ENCODE measurements at regions not wholly inside any gene's neighbourhood (a gene's known extent, or its start where the extent isn't known, plus 50 kb on each side); places are given as distances from the start of the nearest gene placed in this dataset.
A peak's percentile ranks its signal among the peaks of the same experiment; 100 is the strongest.

DNA sequence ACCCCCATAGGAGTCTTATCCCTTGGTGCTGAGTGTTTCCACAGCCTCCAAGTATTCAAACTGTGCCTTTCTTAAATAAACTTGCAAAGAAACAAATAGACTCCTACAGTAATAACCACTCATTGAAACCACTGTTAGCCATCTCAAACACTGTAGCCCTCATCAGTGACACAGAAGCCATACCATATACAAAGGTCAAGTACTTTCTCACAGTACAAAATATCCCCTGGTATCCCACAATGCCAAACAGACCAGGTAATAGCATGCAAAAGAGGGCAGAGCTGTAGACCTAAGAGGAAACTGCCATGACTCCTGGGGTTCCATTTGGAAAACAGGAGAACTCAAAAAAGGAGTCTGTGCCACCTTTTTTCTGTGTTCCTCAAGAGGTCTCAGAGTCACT lies 173.8 kb upstream of the PPP1R2C start:
- Histone ChIP-seq H3K4me3 (ENCODE audit: low read length) (no peak overlapping the region), H2AFZ (ENCODE audit: low read length) (no peak overlapping the region), H3K79me2 (ENCODE audit: low read length) (no peaks in the 10 kb centered on the region), H3K9ac (ENCODE audit: low read length) (no peak overlapping the region), H3K9me2 (replicated peaks; ENCODE audit: insufficient read depth, low read length) (no peaks in the 10 kb centered on the region), H3K27ac (ENCODE audit: low read length) (no peak overlapping the region), H3K9me3 (ENCODE audit: low read length) (peaks cover 15% of the 10 kb centered on the region), H3K36me3 (ENCODE audit: insufficient read depth, low read length) (no peaks in the 10 kb centered on the region), H4K20me1 (ENCODE audit: insufficient read depth, low read depth, low read length) (no peaks in the 10 kb centered on the region), H3K4me2 (ENCODE audit: low read depth, low read length, poor library complexity, severe bottlenecking) (no peak overlapping the region), H3K27me3 (ENCODE audit: low read length) (no peaks in the 10 kb centered on the region), H3K4me1 (ENCODE audit: low read length) (peaks cover 5% of the 10 kb centered on the region)
- no peak for DNase-seq

DNA sequence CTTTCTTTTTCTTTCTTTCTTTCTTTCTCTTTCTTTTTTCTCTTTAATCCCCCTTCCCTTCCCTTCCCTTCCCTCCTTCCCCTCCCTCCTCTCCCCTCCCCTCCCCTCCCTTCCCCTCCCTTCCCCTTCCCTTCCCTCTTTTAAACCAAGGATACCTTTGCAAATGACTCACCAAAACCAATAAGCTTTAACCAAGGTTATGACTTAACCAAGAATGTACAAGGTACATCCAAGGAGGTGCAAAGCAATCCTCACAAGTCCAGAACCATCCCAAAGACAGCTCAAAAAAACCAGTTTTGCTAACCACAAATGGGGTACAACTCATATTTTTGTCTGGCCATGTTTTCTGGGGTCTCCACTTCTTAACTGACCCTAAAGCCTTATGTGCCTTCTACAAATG lies 174.7 kb upstream of the PPP1R2C start:
- Histone ChIP-seq H3K36me3 (ENCODE audit: insufficient read depth, low read length) (no peaks in the 10 kb centered on the region), H2AFZ (ENCODE audit: low read length) (no peak overlapping the region), H3K9ac (ENCODE audit: low read length) (no peak overlapping the region), H3K9me3 (ENCODE audit: low read length) (peaks cover 10% of the 10 kb centered on the region), H3K4me1 (ENCODE audit: low read length) (peaks cover 5% of the 10 kb centered on the region), H3K4me3 (ENCODE audit: low read length) (no peak overlapping the region), H4K20me1 (ENCODE audit: insufficient read depth, low read depth, low read length) (no peaks in the 10 kb centered on the region), H3K9me2 (replicated peaks; ENCODE audit: insufficient read depth, low read length) (no peaks in the 10 kb centered on the region), H3K79me2 (ENCODE audit: low read length) (no peaks in the 10 kb centered on the region), H3K4me2 (ENCODE audit: low read depth, low read length, poor library complexity, severe bottlenecking) (no peak overlapping the region), H3K27me3 (ENCODE audit: low read length) (no peaks in the 10 kb centered on the region), H3K27ac (ENCODE audit: low read length) (no peak overlapping the region)
- no peak for DNase-seq

DNA sequence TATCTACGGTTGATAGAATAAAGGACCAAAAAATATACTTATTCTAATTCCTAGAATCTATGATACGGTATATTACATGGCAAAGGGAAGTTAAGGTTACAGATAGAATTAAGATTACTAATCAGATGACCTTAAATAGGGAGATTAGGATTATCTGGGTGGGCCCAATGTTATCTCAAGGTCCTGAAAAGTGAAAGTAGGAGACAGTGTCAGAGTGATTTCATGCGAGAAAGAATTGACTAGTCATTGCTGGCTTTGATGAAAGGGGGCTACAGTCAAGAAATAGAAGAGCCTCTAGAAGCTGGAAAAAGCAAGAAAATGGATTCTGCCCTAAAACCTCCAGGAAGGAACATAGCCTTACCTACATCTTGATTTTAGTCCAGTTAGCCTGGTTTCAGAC lies 176.9 kb upstream of the PPP1R2C start:
- Histone ChIP-seq H3K79me2 (ENCODE audit: low read length) (no peaks in the 10 kb centered on the region), H3K27me3 (ENCODE audit: low read length) (no peaks in the 10 kb centered on the region), H3K36me3 (ENCODE audit: insufficient read depth, low read length) (no peaks in the 10 kb centered on the region), H3K4me1 (ENCODE audit: low read length) (peaks cover 5% of the 10 kb centered on the region), H3K9ac (ENCODE audit: low read length) (no peak overlapping the region), H3K9me3 (ENCODE audit: low read length) (no peaks in the 10 kb centered on the region; the same call in none of the 2 replicates), H3K4me3 (ENCODE audit: low read length) (no peak overlapping the region), H3K9me2 (replicated peaks; ENCODE audit: insufficient read depth, low read length) (no peaks in the 10 kb centered on the region), H2AFZ (ENCODE audit: low read length) (no peak overlapping the region), H3K4me2 (ENCODE audit: low read depth, low read length, poor library complexity, severe bottlenecking) (no peak overlapping the region), H4K20me1 (ENCODE audit: insufficient read depth, low read depth, low read length) (no peaks in the 10 kb centered on the region), H3K27ac (ENCODE audit: low read length) (no peak overlapping the region)
- no peak for DNase-seq

DNA sequence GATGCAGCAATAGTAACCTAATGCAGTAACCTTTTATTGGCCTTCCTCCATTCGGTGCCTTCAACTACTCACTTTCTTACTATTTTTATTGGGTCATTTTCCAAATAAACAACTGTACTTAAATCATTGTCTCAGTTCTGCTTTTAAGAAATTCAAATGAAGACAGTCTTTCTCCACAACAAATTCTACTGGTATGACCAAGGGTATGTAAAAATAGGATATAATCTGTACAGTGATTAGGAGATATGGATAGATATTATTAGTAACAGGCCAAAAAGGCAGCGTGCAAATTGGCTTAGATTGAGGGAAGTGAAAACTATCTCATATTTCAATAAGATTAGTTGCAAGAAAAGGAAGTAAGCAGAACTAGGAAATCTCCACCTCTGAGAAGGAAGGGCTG lies 177.4 kb upstream of the PPP1R2C start:
- Histone ChIP-seq H4K20me1 (ENCODE audit: insufficient read depth, low read depth, low read length) (no peaks in the 10 kb centered on the region), H3K36me3 (ENCODE audit: insufficient read depth, low read length) (no peaks in the 10 kb centered on the region), H3K27ac (ENCODE audit: low read length) (no peak overlapping the region), H3K9ac (ENCODE audit: low read length) (no peak overlapping the region), H3K4me2 (ENCODE audit: low read depth, low read length, poor library complexity, severe bottlenecking) (no peak overlapping the region), H2AFZ (ENCODE audit: low read length) (no peak overlapping the region), H3K4me3 (ENCODE audit: low read length) (no peak overlapping the region), H3K9me2 (replicated peaks; ENCODE audit: insufficient read depth, low read length) (no peaks in the 10 kb centered on the region), H3K4me1 (ENCODE audit: low read length) (peaks cover 5% of the 10 kb centered on the region), H3K27me3 (ENCODE audit: low read length) (no peaks in the 10 kb centered on the region), H3K79me2 (ENCODE audit: low read length) (no peaks in the 10 kb centered on the region), H3K9me3 (ENCODE audit: low read length) (no peaks in the 10 kb centered on the region; the same call in none of the 2 replicates)
- DNase-seq: peak; percentile 42

DNA sequence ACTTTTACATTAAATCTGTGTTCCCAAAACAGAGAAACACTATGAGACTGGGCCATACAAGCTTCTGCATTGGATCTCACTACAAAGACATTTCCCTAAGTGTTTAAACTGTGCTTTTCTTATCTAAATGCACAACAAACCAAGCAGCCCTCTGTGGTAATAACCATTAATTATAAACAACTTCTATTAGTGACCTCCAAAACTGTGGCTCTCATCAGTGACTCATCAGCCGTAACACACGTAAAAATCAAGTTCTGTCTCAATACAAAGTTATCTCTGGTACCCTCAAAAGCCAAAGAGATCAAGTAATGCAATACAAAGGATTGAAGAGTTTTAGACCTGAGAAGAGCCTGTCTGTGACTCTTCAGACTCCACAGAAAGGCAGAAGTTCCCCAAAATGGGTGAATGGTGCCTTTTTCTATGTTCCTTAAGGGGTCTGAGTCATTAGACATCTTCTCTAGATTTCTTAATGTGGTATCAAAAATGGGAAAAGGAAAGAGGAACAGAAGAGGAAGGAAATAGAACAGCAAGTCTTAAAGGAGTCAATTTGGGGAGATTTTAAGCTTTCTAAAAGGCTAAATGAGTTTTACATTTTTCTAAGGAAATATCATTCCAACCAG lies 189.8 kb upstream of the PPP1R2C start:
- Histone ChIP-seq H3K9ac (ENCODE audit: low read length) (no peak overlapping the region), H3K9me2 (replicated peaks; ENCODE audit: insufficient read depth, low read length) (no peaks in the 10 kb centered on the region), H3K36me3 (ENCODE audit: insufficient read depth, low read length) (no peaks in the 10 kb centered on the region), H3K27ac (ENCODE audit: low read length) (no peak overlapping the region), H3K4me2 (ENCODE audit: low read depth, low read length, poor library complexity, severe bottlenecking) (no peak overlapping the region), H3K4me1 (ENCODE audit: low read length) (no peaks in the 10 kb centered on the region), H3K27me3 (ENCODE audit: low read length) (no peaks in the 10 kb centered on the region), H3K4me3 (ENCODE audit: low read length) (no peak overlapping the region), H3K9me3 (ENCODE audit: low read length) (peaks cover 7% of the 10 kb centered on the region; the same call in 1 of the 2 replicates), H3K79me2 (ENCODE audit: low read length) (no peaks in the 10 kb centered on the region), H2AFZ (ENCODE audit: low read length) (no peak overlapping the region), H4K20me1 (ENCODE audit: insufficient read depth, low read depth, low read length) (no peaks in the 10 kb centered on the region)
- DNase-seq: no peak

DNA sequence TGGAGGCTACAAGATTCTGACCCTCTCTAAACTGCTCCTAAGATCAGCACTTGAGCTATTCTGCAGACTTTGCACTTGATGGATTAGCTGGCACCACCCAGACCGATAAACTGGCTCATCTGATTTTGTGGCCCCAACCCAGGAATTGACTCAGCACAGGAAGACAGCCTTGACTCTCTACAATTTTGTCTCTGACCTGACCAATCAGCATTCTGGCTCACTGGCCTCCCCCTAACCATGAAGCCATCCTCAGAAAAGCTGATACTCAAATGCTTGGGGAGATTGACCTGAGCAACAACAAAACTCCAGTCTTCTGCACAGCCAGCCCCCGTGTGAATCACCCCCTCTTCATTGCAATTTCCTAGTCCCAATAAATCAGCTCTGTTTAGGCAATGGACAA lies 195.4 kb upstream of the PPP1R2C start:
- H3K79me2 ChIP-seq (ENCODE audit: low read length): no peaks in the 10 kb centered on the region
- no peaks in the 10 kb centered on the region for H3K9me2 ChIP-seq (replicated peaks; ENCODE audit: insufficient read depth, low read length)
- H3K4me3 ChIP-seq (ENCODE audit: low read length): no peak overlapping the region
- H3K4me2 ChIP-seq (ENCODE audit: low read depth, low read length, poor library complexity, severe bottlenecking): no peak overlapping the region
- no peak overlapping the region for H2AFZ ChIP-seq (ENCODE audit: low read length)
- H3K9ac ChIP-seq (ENCODE audit: low read length): no peak overlapping the region
- no peaks in the 10 kb centered on the region for H3K4me1 ChIP-seq (ENCODE audit: low read length)
- H3K36me3 ChIP-seq (ENCODE audit: insufficient read depth, low read length): no peaks in the 10 kb centered on the region
- H3K9me3 ChIP-seq (ENCODE audit: low read length): peaks cover 19% of the 10 kb centered on the region
- H3K27ac ChIP-seq (ENCODE audit: low read length): no peak overlapping the region
- no peaks in the 10 kb centered on the region for H4K20me1 ChIP-seq (ENCODE audit: insufficient read depth, low read depth, low read length)
- H3K27me3 ChIP-seq (ENCODE audit: low read length): no peaks in the 10 kb centered on the region
- DNase-seq: no peak

DNA sequence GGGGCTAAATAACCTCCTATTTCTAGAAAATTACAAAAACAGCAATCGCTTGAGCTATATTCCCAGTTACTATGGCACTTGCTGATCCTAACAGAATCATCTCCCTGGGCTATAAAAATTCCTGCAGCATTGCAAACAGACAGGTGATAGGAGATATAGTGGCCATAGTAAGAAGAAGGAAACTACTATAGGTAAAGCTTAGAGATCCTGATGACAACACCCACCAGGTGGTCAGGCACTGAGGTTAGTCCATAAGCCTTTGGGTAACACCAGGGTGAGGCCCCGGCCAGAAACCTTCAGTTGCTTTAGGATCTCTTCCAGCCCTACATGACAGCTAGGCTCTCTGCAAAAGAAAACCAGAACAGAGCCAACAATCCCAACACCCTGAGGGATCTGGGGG lies 197.9 kb upstream of the PPP1R2C start:
- Histone ChIP-seq H4K20me1 (ENCODE audit: insufficient read depth, low read depth, low read length) (no peaks in the 10 kb centered on the region), H3K4me2 (ENCODE audit: low read depth, low read length, poor library complexity, severe bottlenecking) (no peak overlapping the region), H3K4me1 (ENCODE audit: low read length) (no peaks in the 10 kb centered on the region), H3K4me3 (ENCODE audit: low read length) (no peak overlapping the region), H2AFZ (ENCODE audit: low read length) (no peak overlapping the region), H3K36me3 (ENCODE audit: insufficient read depth, low read length) (no peaks in the 10 kb centered on the region), H3K79me2 (ENCODE audit: low read length) (no peaks in the 10 kb centered on the region), H3K9me3 (ENCODE audit: low read length) (peaks cover 28% of the 10 kb centered on the region), H3K27ac (ENCODE audit: low read length) (no peak overlapping the region), H3K9ac (ENCODE audit: low read length) (no peak overlapping the region), H3K27me3 (ENCODE audit: low read length) (no peaks in the 10 kb centered on the region), H3K9me2 (replicated peaks; ENCODE audit: insufficient read depth, low read length) (no peaks in the 10 kb centered on the region)
- no peak for DNase-seq

DNA sequence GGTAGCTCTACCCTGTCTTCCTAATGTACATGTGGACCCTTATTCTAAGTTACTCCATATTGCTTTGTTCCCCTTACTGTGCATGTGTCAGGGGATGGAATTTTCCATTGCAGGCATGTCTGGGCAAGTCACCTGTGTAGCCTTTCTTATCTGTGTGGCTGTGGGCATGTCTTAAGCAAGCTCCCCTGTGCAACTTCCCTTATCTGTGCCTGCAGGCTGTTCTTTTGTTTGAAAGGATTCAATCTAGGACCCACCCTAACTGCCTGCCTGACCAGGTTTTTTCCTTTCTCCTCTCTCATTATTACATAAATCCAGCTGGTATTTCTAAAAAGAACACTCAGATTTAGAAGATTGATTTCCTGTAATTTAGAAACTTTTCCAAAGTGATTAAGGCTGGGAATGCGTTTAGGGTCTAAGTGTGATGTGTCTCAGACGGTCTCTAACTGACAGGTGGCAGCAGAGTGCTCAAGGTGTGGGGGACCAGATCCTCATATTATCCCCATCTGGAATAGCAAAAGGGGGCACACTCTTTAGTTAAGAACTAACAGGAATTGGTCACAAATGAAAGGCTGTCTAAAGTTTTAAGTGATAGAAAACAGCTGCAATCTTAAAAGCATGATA lies 198.9 kb upstream of the PPP1R2C start:
- Histone ChIP-seq H3K4me2 (ENCODE audit: low read depth, low read length, poor library complexity, severe bottlenecking) (no peak overlapping the region), H3K36me3 (ENCODE audit: insufficient read depth, low read length) (no peaks in the 10 kb centered on the region), H3K9ac (ENCODE audit: low read length) (no peak overlapping the region)

More for the DNA sequence above, 198.9 kb upstream of the PPP1R2C start:
- no peak for DNase-seq
- Histone ChIP-seq H3K4me3 (ENCODE audit: low read length) (no peak overlapping the region), H3K4me1 (ENCODE audit: low read length) (no peaks in the 10 kb centered on the region), H3K27me3 (ENCODE audit: low read length) (no peaks in the 10 kb centered on the region), H3K27ac (ENCODE audit: low read length) (no peak overlapping the region), H3K9me2 (replicated peaks; ENCODE audit: insufficient read depth, low read length) (no peaks in the 10 kb centered on the region), H4K20me1 (ENCODE audit: insufficient read depth, low read depth, low read length) (no peaks in the 10 kb centered on the region), H3K9me3 (ENCODE audit: low read length) (peaks cover 28% of the 10 kb centered on the region), H2AFZ (ENCODE audit: low read length) (no peak overlapping the region), H3K79me2 (ENCODE audit: low read length) (no peaks in the 10 kb centered on the region)

Measured in Karpas-422 (cell line).